ENCODE measurements at regions not wholly inside any gene's neighbourhood (a gene's known extent, or its start where the extent isn't known, plus 50 kb on each side); places are given as distances from the start of the nearest gene placed in this dataset.

GRCh38 chr1:106232128-106232527, 824.3 kb upstream of the PRMT6 start:
- WGBS (ENCODE audit: insufficient coverage, insufficient replicate concordance, low lambda C conversion rate, missing lambda C conversion rate), result 81% methylated on average over 1 of the region's 1 CpG
- intact Hi-C loops (cut with micrococcal nuclease; ENCODE audit: unreplicated experiment), result no loop called here
- CTCF ChIA-PET, result no interaction called here

More at GRCh38 chr1:106232128-106232527, 824.3 kb upstream of the PRMT6 start:
- ChIA-PET RAD21 (ENCODE audit: unreplicated experiment) (no interaction called here), POLR2A (no interaction called here), SMC1A (ENCODE audit: uncharacterized antibody, unreplicated experiment) (no interaction called here)
- DNase-seq (ENCODE audit: low read depth, low spot score) (no peak), FAIRE-seq (no peak), ATAC-seq (no peak)
- BruUV-seq (replicated peaks), result no TSS peak
- Histone ChIP-seq H3K79me2 (ENCODE audit: control insufficient read depth, insufficient read depth, low read length) (no peaks in the 10 kb centered on the region), H4K20me1 (ENCODE audit: control insufficient read depth, insufficient read depth) (no peaks in the 10 kb centered on the region), H3K36me3 (ENCODE audit: control insufficient read depth in 2 of 2, insufficient read depth in 2 of 2, low read length in 1 of 2) (no peaks in the 10 kb centered on the region), H3K9me3 (replicated peaks; ENCODE audit: control insufficient read depth, insufficient read depth, low read length) (no peaks in the 10 kb centered on the region), H3K4me1 (ENCODE audit: control insufficient read depth, insufficient read depth, low read length) (no peaks in the 10 kb centered on the region), H3K9ac (ENCODE audit: control insufficient read depth, insufficient read depth, low read length) (no peak overlapping the region), H2AFZ (ENCODE audit: control insufficient read depth, low read depth, low read length) (no peak overlapping the region), H3K27ac (ENCODE audit: control insufficient read depth, insufficient read depth) (no peak overlapping the region), H3K27me3 (replicated peaks in 1 of 2; ENCODE audit: control insufficient read depth in 2 of 2, insufficient read depth in 2 of 2, low read length in 1 of 2) (no peaks in the 10 kb centered on the region), H3K4me3 (no peak overlapping the region), H3K4me2 (ENCODE audit: control insufficient read depth, insufficient read depth) (no peak overlapping the region)
- in situ Hi-C loops (cut with MboI), result no loop called here
- TF ChIP-seq POLR2AphosphoS5 (IDR thresholded peaks at IDR 0.05; ENCODE audit: low read length) (no peak), SPI1 (IDR thresholded peaks at IDR 0.05; ENCODE audit: borderline replicate concordance, insufficient read depth, low read depth, low read length) (no peak), ZNF687 (IDR thresholded peaks at IDR 0.05) (no peak), RB1 (IDR thresholded peaks at IDR 0.05; ENCODE audit: borderline replicate concordance) (no peak), PRDM15 (CRISPR knock-in tag; IDR thresholded peaks at IDR 0.05) (no peak), RCOR1 (conservative IDR thresholded peaks at IDR 0.05; ENCODE audit: low read depth, low read length) (no peak)

Measured in GM12878 (cell line).